Occipital lobe (tissue), 1 donor: ENCODE measurements at regions not wholly inside any gene's neighbourhood (a gene's known extent, or its start where the extent isn't known, plus 50 kb on each side); places are given as distances from the start of the nearest gene placed in this dataset.

Experiments used
- DNase-seq: peaks from one replicate; lab custom pipeline; 2025; lab: John Stamatoyannopoulos, UW

DNA sequence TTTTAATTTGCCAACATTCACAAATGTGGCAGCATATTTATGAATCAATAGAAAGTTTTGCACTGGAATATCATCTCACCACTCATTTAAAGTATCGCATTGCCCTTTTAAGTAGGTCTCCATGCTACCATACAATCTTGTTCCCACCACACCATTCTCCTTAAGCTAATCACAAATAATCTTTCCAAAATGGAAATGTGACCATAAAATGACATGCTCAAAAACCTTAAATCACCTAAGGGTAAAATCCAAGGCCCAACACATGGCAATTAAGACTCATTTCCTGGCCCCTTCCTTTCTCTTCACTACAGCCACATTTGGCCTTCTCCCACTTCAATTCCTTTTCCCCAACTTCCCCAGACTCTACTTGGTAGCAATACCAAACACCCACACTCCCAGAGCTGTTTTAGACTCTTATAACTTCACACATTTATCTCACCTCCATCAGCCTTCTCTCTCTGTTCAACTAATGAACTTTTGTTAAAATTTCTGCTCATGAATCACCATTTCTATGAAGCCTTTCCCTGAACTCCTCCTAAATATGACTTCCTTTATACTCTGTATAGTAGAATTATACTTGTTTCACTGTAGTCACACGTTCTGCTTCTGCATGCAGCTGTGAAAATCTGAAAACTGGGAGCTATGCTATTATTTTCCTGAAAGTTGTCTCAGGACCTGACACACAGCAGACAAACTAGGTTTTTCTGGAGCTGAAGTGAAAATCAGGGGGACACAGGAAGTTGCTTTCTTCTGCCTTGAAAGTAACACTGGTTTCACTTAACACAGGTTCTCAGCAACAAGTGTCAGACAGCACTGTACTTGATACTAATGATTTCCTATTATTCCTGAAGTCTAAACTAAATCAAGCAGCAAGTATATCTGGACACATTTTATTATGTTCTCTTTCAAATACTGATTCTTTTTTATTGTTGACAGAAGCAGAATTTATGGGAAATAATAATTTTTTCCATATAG is 303.9 kb downstream of the ZEB2 start:
- no peak for DNase-seq

GRCh38 chr2:144215207-144215606 is 304.7 kb downstream of the ZEB2 start:
- DNase-seq, result no peak

GRCh38 chr2:144213797-144214196 is 306.1 kb downstream of the ZEB2 start:
- DNase-seq, result no peak

GRCh38 chr2:144211826-144212225 is 308.1 kb downstream of the ZEB2 start:
- DNase-seq, result no peak

DNA sequence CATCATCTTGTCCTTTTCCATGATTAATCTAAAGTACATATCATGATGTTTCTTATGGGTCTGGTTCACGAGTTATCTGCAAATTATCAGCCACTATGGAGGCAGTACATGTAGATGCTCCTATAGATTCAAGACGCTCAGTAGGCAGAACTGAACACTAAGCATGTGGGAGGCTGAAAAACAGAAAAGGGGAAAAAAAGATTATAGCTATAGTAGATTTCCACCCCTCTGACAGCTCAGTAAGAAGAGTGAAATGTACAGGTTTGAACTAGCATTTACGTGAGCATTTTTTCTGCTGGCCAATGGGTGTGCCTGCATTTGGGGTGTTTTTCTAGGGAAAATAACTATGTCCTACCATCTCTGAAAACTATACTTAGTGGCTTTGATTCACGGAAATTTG is 308.9 kb downstream of the ZEB2 start:
- no peak for DNase-seq

GRCh38 chr2:144210076-144210475 is 309.8 kb downstream of the ZEB2 start:
- no peak for DNase-seq

- no peak for DNase-seq
Observed at GRCh38 chr2:144208924-144209323, 311.0 kb downstream of the ZEB2 start.

GRCh38 chr2:144206019-144206418 is 313.9 kb downstream of the ZEB2 start:
- DNase-seq, result no peak

GRCh38 chr2:144201868-144202468 is 318.0 kb downstream of the ZEB2 start:
- no peak for DNase-seq

DNA sequence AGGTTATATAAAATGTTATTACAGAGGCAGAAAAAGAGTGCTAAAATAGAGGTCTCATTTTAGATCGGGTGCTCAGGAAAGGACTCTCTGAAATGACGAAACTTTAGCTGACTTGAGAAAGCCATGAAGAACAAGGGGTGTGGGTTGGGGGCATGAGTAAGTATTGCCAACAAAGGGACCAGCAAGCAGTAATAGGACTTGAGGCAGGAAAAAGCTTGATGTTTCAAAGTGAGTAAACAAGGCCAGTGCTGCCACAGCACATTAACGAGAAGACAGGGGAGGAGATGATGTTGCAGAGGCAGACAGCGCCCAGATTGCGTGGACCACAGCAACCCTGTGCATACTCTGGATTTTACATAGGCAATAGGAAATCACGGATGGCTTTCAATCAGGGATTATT is 318.8 kb downstream of the ZEB2 start:
- no peak for DNase-seq

DNA sequence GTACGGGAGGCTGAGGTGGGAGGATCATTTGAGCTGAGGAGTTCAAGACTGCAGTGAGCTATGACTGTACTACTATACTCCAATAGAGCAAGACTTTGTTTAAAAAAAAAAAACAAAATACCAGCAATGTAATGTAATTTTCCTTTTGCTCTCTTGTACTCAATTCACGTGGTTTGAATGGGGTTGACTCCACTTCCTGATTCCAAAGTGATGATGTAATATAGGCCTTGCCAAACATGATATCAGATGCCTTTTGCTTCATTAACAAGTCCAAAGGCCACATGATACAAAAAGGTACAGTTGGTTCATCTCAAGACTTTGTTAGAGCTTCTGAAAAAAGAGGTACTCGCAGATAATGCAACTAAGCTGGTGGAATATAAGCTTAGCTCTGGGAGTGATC is 321.8 kb downstream of the ZEB2 start:
- no peak for DNase-seq

DNA sequence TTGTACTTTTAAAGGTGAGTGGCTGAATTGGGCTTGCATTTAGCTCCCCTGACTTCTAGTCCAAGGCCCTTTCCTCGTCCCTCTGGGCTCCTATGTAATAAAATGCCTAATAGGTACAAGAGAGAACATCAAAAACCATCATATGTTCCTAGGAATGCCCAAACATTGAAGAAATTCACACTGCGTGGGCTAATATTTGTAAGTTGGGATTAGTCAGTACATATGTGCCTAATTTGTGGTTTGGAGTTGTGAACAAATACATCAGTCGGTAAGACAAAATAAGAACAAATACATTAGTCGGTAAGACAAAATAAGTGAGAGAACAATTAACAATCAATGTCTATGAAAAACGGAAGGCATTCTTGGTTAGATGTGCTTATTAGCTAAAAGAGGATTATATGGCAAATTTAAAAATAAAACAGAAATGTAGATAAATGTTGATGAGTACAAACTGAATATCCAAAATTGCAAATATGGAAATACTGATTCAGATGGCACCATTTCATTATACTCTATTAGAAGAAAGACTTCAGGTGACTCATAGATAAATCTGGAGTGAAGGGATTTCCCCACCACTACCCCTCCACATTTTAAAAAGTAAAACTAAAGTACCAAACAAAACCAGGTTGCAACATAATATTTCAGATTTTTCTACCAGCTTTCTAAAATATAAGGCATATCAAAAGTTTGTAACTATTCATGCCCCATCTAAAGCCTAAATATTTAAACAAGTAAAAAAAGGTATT is 325.4 kb downstream of the ZEB2 start:
- DNase-seq, result no peak

GRCh38 chr2:144190908-144191605 is 328.9 kb downstream of the ZEB2 start:
- no peak for DNase-seq

DNA sequence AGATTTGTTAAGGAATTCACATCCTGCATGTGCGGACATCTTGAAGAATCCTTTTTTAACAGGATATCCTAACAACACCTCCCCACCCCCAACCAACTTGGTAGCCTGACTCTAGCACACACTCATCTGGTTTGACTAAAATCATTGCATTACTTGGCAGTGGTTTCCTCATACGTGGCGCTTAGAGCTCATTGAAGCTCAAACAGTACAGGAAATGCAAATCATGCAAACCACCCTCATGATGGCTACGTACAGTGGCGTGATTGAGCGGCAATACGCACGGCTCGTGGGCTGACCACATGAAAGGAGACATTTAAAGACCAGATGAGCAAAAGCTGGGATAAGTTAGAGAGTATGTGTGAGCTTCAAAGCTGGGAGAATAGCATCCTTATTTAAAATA is 336.2 kb downstream of the ZEB2 start:
- no peak for DNase-seq

DNA sequence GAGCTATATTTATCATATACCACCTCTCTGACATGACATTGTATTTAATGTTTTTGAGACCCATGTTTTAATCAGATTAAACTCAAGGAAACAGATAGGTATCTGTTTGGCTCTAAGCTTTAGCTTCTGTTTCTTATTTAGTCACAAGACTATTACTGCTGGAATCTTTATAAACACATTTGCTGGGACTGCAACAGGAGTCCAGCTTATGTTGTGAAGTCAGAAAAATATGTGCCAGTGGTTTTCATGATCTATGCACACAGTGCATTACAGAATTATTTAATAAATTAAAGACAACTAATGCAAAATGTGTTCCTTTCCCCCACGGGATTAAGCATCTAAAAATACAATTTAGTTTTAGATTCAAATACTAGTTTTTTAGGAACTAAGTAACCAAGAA is 338.9 kb downstream of the ZEB2 start:
- DNase-seq, result no peak

- no peak for DNase-seq
Observed at GRCh38 chr2:144180131-144180530, 339.8 kb downstream of the ZEB2 start.

DNA sequence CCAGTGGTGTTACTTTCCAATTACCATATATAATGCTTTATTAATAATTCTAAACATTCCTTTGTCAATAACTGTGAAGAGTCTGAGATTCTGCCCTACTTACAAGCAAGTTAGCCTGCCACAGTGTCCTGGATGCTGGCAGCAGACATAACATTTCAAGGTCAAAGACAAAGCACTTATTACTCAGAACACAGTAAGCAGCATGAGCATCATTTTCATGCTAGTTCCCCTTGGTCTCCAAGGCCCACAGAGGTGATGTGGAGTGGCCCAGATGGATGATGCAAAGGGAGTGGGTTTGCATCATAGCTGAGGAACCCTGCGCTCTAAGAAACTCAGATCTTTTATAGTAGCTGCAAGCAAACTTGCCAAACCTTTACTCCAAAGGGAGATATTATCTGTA is 349.7 kb downstream of the ZEB2 start:
- DNase-seq, result no peak

DNA sequence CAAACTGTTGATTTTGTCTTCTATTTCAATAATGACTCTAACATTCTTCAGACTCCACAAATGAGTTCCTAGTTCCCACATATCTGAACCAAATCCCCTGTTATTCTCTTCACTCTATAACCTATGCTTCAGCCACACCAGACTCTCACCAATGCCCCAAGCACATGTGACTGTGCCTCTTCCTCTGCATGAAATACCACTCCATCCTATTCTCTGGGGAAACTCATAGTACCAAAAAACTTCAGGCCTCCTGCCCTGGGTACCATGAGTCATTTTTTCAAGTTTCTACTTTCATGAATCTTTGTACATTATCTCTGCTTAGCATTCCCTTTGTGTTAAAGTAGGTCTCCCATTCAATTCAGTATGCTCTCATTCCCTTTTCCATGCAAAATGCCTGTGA is 353.2 kb downstream of the ZEB2 start:
- no peak for DNase-seq

DNA sequence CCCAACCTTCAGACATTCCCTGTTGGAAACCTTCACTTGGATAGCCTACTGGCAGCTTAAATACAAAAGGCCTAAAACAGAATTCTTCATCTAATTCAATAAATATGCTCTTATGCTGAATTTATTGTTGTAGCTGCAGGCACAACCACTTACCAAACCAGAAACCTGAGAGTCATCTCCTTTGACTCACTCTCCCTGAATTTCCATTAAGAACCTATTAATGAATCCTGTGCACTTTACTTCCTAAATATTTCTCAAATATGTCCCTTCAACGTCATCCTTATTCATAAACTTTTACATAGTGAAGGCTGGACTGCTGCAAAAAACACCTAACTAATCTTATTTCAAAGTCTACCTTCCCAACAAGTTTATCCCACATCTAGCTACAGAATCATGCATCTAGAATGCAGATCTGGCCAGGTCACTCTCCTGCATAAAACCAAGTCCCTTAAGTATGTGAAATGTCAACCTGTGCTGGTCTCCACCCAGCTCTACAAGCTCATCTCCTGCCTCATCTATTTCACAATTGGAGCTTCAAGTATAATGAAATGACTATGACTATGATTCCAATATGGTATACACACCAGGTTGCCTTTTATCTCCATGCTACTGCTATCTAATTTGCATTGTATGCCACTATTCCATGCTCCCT is 354.2 kb downstream of the ZEB2 start:
- no peak for DNase-seq

DNA sequence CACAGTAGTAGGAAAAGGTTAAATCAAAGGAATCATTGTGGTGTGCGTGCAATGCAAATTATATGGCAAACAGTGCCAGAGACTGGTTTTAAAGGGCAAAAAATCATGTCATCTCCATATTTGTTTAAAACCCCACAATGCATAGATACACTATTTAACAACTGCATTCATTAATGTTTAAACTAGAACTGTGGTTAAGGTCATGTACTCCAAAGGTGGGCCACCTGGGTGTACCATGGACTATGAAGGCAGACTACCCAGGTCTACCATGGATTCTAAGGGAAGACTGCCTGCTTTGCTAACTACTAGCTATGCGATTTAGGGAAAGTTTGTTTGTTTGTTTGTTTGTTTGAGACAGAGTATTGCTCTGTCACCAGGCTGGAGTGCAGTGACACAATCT is 356.3 kb downstream of the ZEB2 start:
- no peak for DNase-seq

GRCh38 chr2:144162652-144163051 is 357.3 kb downstream of the ZEB2 start:
- no peak for DNase-seq
